ENCODE measurements at regions not wholly inside any gene's neighbourhood (a gene's known extent, or its start where the extent isn't known, plus 50 kb on each side); places are given as distances from the start of the nearest gene placed in this dataset.

- TF ChIP-seq CTCF (IDR thresholded peaks at IDR 0.05) (no peak), EP300 (IDR thresholded peaks at IDR 0.05) (no peak), POLR2AphosphoS5 (IDR thresholded peaks at IDR 0.05) (no peak)
Measured at GRCh38 chr3:80391573-80391972, 623.8 kb upstream of the ROBO1 start.

Measured in suprapubic skin (tissue), 4 donors.